ENCODE measurements at regions not wholly inside any gene's neighbourhood (a gene's known extent, or its start where the extent isn't known, plus 50 kb on each side); places are given as distances from the start of the nearest gene placed in this dataset.
"Not testable (repeated sequence)": the region's sequence is repeated elsewhere in the genome, so short reads cannot be mapped to it uniquely, and the experiment has no call there.

DNA sequence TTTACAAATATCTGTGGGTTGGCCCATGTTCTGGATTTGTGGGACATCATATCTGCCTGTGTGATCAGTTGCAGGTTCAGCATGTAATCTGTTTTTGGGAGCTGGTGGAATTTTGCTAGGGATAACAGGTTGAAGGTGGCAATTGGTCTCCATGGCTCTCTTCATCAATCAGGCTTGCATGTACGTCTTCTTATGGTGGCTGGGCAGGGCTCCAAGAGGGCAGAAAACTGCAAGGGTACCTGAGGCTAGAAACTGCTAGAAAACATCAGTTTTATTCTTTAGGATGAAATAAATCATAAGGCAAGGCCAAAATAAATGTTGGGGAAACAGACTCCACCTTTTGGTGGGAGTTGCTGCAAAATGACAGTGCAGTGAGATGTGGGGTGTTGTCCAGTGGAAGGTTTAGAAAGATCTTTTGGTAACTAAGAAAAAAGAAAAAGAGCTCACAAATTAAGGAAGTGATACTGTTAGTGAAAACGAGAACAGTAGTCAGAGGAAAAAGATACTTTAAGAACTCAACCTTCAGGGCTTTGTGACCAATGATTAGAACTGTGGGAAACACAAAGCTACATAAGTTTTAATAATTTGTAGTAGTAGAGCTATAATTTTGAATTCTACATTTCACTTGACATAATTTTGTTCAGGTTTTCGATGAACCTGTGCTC, 300.7 kb upstream of the IZUMO3 start:
- no peaks in the 10 kb centered on the region for H3K27me3 Mint-ChIP-seq

DNA sequence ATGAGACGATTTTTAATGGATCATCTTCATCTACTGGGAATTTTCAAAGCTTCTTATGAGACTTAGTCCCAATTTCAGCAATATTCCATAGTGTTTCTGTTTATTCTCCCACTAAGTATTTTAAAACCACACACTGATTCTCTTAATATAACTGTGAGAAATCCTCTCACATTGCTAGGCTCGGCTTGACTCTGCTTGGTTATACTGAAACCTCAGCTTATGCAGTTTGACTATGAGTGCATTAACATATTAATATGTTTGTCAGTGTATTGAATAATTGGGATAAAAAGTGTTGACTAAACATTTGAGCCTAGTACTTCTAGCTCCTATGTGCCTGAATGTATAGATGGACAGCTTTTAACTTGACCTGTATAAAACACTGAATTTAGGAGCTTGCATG, 298.5 kb upstream of the IZUMO3 start:
- no peak overlapping the region for H3K27ac Mint-ChIP-seq

More for the DNA sequence above, 300.7 kb upstream of the IZUMO3 start:
- DNase-seq (no peak), ATAC-seq (no peak)
- no peaks in the 10 kb centered on the region for H3K4me1 Mint-ChIP-seq
- H3K9me3 Mint-ChIP-seq = peaks cover 9% of the 10 kb centered on the region
- H3K27ac Mint-ChIP-seq = no peak overlapping the region
- no peaks in the 10 kb centered on the region for H3K36me3 Mint-ChIP-seq (ENCODE audit: low read depth)
- no peak overlapping the region for H3K4me3 Mint-ChIP-seq

DNA sequence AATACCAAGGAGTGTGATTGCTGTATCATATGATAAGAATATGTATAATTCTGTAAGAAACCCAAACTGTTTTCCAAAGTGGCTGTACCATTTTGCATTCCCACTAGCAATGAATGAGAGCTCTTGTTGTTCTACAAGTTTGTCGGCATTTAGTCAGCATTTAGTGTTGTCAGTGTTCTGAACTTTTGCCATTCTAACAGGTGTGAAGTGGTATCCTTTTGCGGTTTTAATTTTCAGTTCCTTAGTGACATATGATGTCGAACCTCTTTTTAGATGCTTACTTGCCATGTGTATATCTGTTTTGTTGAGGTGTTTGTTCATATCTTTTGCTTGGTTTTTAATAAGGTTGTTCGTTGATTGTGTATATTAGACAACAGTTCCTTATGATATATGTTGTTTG, 296.3 kb upstream of the IZUMO3 start:
- ATAC-seq = no peak
- no peak for DNase-seq
- Mint-ChIP-seq H3K4me3 (no peak overlapping the region), H3K27me3 (no peaks in the 10 kb centered on the region), H3K9me3 (peaks cover 19% of the 10 kb centered on the region), H3K4me1 (no peaks in the 10 kb centered on the region), H3K27ac (no peak overlapping the region), H3K36me3 (ENCODE audit: low read depth) (no peaks in the 10 kb centered on the region)

More for the DNA sequence above, 298.5 kb upstream of the IZUMO3 start:
- no peak for ATAC-seq
- Mint-ChIP-seq H3K9me3 (peaks cover 18% of the 10 kb centered on the region), H3K4me1 (no peaks in the 10 kb centered on the region), H3K4me3 (no peak overlapping the region), H3K36me3 (ENCODE audit: low read depth) (no peaks in the 10 kb centered on the region), H3K27me3 (no peaks in the 10 kb centered on the region)
- DNase-seq = no peak

DNA sequence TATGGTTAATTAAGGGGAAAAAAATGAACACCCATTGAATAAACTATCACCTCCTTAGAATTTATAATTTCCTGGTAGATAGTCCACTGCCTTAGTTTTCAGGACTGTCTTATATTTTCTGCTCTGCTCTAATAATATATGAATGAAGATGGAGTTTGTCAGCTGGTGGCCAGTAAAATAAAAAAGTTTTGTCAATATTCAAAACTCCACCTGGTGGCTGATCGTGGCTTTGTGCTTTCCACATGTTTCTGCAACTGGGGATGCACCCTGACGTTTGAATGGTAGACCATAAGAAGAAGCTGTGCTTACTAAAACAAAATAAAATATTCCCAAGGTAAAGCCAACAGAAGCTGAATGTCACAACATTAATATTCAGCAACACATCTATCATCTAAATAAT, 286.6 kb upstream of the IZUMO3 start:
- Mint-ChIP-seq H3K27me3 (no peaks in the 10 kb centered on the region), H3K4me3 (no peak overlapping the region), H3K9me3 (peaks cover 9% of the 10 kb centered on the region), H3K36me3 (ENCODE audit: low read depth) (no peaks in the 10 kb centered on the region), H3K27ac (no peak overlapping the region), H3K4me1 (no peaks in the 10 kb centered on the region)
- ATAC-seq = no peak
- no peak for DNase-seq

DNA sequence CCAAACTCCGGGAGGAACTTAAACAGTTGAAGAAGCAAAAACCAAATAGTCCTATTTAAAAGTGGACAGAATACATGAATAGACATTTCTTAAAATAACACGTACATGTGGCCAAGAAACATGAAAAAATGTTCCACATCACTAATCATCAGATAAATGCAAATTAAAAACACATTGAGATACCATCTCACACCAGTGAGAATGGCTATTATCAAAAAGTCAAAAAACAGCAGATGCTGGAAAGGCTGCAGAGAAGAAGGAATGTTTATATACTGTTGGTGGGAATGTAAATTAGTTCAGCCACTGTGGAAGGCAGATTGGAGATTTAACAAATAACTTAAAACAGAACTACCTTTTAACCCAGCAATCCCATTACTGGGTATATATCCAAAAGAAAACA, 283.0 kb upstream of the IZUMO3 start:
- Mint-ChIP-seq H3K4me1 (no peaks in the 10 kb centered on the region), H3K9me3 (peaks cover 23% of the 10 kb centered on the region), H3K4me3 (no peak overlapping the region), H3K36me3 (ENCODE audit: low read depth) (no peaks in the 10 kb centered on the region), H3K27me3 (no peaks in the 10 kb centered on the region), H3K27ac (no peak overlapping the region)
- ATAC-seq (no peak), DNase-seq (no peak)

DNA sequence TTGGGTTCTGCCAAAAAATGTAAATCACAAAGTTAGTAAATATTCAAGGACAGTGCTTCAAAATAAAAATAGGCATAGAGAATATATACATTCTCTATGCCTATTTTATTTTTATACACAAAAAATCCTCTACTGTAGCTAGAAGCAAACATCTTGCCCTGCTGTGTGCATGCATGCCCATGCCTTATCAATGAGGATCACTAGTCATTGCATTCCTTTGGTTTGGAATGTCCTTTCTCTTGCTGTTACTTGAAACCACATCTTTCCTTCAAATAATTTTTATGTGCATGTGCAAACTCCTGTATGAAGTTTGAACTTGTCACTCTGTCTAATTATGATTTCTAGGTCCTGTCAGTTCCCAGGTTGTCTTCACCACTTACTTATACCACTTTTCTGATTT, 278.9 kb upstream of the IZUMO3 start:
- ATAC-seq (no peak), DNase-seq (no peak)
- Mint-ChIP-seq H3K27ac (no peak overlapping the region), H3K4me3 (no peak overlapping the region), H3K36me3 (ENCODE audit: low read depth) (no peaks in the 10 kb centered on the region), H3K4me1 (no peaks in the 10 kb centered on the region), H3K9me3 (peaks cover 30% of the 10 kb centered on the region), H3K27me3 (no peaks in the 10 kb centered on the region)

DNA sequence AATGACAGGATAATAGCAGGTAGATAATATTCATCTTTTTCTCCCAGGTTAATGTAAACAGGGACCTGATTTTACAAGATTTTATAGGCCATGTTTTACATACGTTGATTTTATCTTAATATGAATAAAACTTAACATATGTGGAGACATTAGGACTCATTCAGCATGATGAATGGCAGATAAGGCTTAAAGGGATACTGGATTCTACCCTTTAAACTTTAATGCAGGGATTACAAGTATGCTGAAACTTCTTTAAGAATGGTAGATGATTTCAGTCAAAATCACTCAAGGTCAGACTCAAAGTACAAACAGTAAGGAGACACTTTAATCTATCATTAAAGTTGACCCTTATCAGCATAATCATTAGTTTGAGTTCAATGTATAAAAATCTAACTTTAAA, 274.5 kb upstream of the IZUMO3 start:
- H3K4me1 Mint-ChIP-seq = no peaks in the 10 kb centered on the region
- ATAC-seq = no peak
- no peaks in the 10 kb centered on the region for H3K27me3 Mint-ChIP-seq
- H3K4me3 Mint-ChIP-seq = no peak overlapping the region
- DNase-seq = no peak
- H3K27ac Mint-ChIP-seq = no peak overlapping the region
- no peaks in the 10 kb centered on the region for H3K36me3 Mint-ChIP-seq (ENCODE audit: low read depth)
- H3K9me3 Mint-ChIP-seq = peaks cover 14% of the 10 kb centered on the region

DNA sequence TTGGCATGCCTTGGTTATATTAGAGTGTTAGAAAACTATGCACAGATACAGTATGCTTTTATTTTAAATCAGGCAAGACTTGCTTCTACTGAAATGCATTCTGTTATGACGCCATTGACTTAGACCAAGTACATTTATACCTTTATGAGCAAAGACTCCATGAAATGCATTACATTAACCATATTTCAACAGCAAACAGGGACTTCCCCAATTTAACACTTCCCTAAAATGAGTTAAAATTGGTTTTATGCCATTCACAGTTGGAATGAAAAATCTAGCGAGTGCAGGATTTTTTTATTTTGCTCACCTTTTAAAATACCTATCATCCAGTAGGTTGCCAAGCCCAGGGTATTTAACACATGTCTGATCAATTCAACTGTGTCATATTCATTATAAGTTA, 272.1 kb upstream of the IZUMO3 start:
- Mint-ChIP-seq H3K4me1 (no peaks in the 10 kb centered on the region), H3K9me3 (peaks cover 22% of the 10 kb centered on the region), H3K36me3 (ENCODE audit: low read depth) (no peaks in the 10 kb centered on the region), H3K27ac (no peak overlapping the region), H3K4me3 (no peak overlapping the region), H3K27me3 (no peaks in the 10 kb centered on the region)
- ATAC-seq (no peak), DNase-seq (no peak)

DNA sequence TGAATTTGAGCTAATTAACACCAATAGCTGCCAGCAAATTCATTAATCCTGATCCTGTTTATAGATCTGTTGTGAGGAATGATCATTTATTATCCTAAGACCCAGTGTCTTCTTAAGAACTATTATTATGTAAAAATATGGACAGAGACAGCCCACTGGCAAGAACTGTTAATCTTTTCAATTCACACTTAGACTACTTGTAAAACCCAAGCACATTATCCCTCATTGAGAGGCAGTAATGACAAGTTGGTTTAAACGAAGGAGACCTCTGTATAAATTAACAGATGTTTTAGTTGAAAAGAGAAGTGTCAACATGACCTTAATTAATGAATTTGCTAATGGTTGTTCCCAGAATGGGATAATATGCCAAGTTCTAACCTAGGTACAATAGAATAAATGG, 270.3 kb upstream of the IZUMO3 start:
- Mint-ChIP-seq H3K36me3 (ENCODE audit: low read depth) (no peaks in the 10 kb centered on the region), H3K27me3 (no peaks in the 10 kb centered on the region), H3K4me1 (no peaks in the 10 kb centered on the region), H3K4me3 (no peak overlapping the region), H3K27ac (no peak overlapping the region), H3K9me3 (peaks cover 20% of the 10 kb centered on the region)
- ATAC-seq (no peak), DNase-seq (no peak)

DNA sequence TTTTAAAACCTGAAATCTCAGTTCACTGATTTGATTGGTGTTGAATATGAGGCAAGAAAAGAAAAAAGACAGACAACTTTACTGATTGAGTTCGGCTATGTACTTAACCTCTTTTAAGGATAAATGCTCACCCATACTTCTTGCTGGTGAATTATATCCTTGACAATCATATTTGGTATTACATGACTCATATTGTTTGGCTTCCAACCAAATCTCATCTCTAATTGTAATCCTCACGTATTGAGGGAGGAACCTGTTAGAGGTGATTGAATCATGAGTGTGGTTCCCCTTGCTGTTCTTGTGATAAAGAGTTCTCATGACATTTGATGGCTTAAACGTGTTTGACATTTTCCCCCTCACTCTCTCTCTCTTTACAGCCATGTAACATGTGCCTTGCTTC, 255.6 kb upstream of the IZUMO3 start:
- no peak for ATAC-seq
- Mint-ChIP-seq H3K4me3 (no peak overlapping the region), H3K27me3 (no peaks in the 10 kb centered on the region), H3K36me3 (ENCODE audit: low read depth) (no peaks in the 10 kb centered on the region), H3K9me3 (peaks cover 15% of the 10 kb centered on the region), H3K27ac (no peak overlapping the region), H3K4me1 (no peaks in the 10 kb centered on the region)
- no peak for DNase-seq

DNA sequence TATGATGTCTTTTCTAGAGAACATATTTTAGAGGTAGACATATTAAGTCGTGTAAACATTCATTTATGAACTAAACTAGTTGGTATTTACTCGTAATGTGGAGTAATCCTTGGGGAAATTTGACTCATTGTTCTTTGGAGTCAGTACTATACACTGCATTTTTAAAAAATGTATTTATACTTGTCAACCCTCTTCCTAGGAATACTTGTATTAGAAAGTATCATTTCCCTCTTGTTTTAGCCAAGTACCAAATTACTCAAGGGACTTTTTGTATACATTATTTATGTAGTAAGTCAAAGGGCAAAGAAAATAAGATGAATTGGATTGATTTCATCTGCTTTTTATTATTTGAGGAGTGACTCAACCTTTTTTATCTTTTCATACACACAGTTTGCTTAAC, 248.1 kb upstream of the IZUMO3 start:
- no peak for ATAC-seq
- Mint-ChIP-seq H3K9me3 (peaks cover 33% of the 10 kb centered on the region), H3K36me3 (ENCODE audit: low read depth) (no peaks in the 10 kb centered on the region), H3K27me3 (no peaks in the 10 kb centered on the region), H3K27ac (no peak overlapping the region), H3K4me1 (no peaks in the 10 kb centered on the region), H3K4me3 (no peak overlapping the region)
- DNase-seq = no peak

DNA sequence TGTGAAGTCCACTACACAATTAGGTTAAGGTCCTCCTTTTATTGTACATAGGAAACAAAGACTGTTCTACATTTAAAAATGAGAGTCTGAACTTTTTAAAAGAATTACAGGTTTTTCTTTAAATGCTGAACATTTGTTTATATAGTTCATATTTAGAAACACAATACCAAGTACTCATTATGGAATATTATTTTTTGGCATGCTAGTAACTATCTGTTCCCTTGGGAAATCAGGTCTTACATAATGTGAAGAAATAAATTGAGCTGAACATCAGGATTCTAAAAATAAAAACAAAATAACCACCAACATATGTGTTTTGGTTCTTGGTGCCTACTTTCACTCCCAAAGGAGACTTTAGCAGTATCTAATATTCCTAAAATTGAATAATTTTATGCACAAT, 230.5 kb upstream of the IZUMO3 start:
- Mint-ChIP-seq H3K4me3 (no peak overlapping the region), H3K36me3 (ENCODE audit: low read depth) (no peaks in the 10 kb centered on the region), H3K27me3 (no peaks in the 10 kb centered on the region), H3K9me3 (peaks cover 40% of the 10 kb centered on the region), H3K4me1 (no peaks in the 10 kb centered on the region), H3K27ac (no peak overlapping the region)
- ATAC-seq (no peak), DNase-seq (no peak)

DNA sequence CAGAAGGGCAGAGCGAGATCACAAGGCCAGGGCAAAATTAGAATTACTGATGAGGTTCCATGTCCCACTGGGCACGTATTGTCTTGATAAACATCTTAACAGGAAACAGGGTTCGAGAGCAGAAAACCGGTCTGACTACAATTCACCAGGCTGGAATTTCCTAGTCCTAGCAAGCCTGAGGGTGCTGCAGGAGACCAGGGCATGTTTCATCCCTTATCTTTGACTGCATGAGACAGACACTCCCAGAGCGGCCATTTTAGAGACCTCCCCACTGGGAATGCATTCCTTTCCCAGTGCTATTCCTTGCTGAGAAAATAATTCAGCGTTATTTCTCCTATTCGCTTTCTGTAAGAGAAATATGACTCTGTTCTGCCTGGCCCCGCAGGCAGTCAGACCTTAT, 228.5 kb upstream of the IZUMO3 start:
- not testable (repeated sequence) for H3K4me1 Mint-ChIP-seq, H3K27ac Mint-ChIP-seq

DNA sequence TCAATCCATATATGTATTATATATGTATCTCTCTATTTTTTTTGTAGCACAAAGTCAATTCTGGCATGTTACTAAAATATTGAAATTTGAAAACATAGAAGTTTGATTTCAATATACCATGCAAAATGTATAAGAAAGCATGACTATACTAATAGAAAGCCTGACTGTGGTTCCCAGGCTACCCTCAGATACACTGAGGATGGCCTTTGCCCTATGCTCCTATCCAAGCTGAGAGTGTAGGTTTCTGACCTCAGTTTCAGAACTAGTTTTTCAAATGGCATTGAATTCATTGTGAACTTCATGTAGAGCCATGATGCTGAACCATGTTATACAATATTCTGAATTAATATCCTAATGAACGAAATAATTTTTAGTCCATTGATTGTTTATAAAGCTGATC, 220.4 kb upstream of the IZUMO3 start:
- Mint-ChIP-seq H3K4me1 (no peaks in the 10 kb centered on the region), H3K27ac (no peak overlapping the region), H3K27me3 (no peaks in the 10 kb centered on the region), H3K9me3 (peaks cover 19% of the 10 kb centered on the region), H3K36me3 (ENCODE audit: low read depth) (no peaks in the 10 kb centered on the region), H3K4me3 (no peak overlapping the region)
- ATAC-seq (no peak), DNase-seq (no peak)

More for the DNA sequence above, 228.5 kb upstream of the IZUMO3 start:
- peaks cover 35% of the 10 kb centered on the region for H3K9me3 Mint-ChIP-seq
- not testable (repeated sequence) for H3K27me3 Mint-ChIP-seq; H3K4me3 Mint-ChIP-seq; H3K36me3 Mint-ChIP-seq (ENCODE audit: low read depth); ATAC-seq; DNase-seq

DNA sequence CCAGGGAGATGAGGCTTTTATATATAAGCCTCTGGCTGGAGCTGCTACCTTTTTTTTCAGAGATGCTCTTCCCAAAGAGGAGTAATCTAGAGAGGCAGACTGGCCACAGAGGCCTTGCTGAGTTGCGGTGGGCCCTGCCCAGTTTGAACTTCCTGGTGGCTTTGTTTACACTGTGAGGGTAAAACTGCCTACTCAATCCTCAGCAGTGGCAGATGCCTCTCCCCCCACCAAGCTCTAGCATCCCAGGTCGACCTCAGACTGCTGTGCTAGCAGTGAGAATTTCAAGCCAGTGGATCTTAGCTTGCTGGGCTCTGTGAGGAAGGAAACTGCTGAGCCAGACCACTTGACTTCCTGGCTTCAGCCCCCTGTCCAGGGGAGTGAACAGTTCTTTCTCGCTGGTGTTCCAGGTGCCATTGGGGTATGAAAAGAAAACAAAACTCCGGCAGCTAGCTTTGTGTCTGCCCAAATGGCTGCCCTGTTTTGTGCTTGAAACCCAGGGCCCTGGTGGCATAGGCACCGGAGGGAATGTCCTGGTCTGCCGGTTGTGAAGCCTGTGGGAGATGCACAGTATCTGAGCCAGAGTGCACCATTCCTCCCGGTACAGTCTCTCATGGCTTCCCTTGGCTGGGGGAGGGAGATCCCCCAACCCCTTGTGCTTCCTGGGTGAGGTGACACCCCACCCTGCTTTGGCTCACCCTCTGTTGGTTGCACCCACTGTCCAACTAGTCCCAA, 219.5 kb upstream of the IZUMO3 start:
- H3K27me3 Mint-ChIP-seq = no peaks in the 10 kb centered on the region
- ATAC-seq = no peak
- peaks cover 22% of the 10 kb centered on the region for H3K9me3 Mint-ChIP-seq
- no peak overlapping the region for H3K27ac Mint-ChIP-seq
- no peaks in the 10 kb centered on the region for H3K36me3 Mint-ChIP-seq (ENCODE audit: low read depth)
- H3K4me1 Mint-ChIP-seq = no peaks in the 10 kb centered on the region
- no peak for DNase-seq
- no peak overlapping the region for H3K4me3 Mint-ChIP-seq
